Hepatocyte (in vitro differentiated cells): ENCODE measurements at regions not wholly inside any gene's neighbourhood (a gene's known extent, or its start where the extent isn't known, plus 50 kb on each side); places are given as distances from the start of the nearest gene placed in this dataset.

ENCODE experiments used
- DNase-seq: peaks from one replicate; pipeline ENCODE4 v3.0.0-alpha.2; 2016; ENCODE audit warnings: low spot score
- H2AFZ ChIP-seq: fragments of 200-600 bp; sonication (generic); 2 replicates; pipeline ENCODE4 v1.6.0; 2016; ENCODE audit warnings: antibody characterized with exemption, mild to moderate bottlenecking
- H3K27ac ChIP-seq: fragments of 200-600 bp; sonication (generic); 2 replicates; pipeline ENCODE4 v1.5.1; 2016; ENCODE audit warnings: mild to moderate bottlenecking
- H3K27me3 ChIP-seq: fragments of 200-600 bp; sonication (generic); 2 replicates; pipeline ENCODE4 v1.6.1; 2016
- H3K36me3 ChIP-seq: fragments of 200-600 bp; sonication (generic); replicated peaks from 2 replicates; pipeline ENCODE4 v1.5.1; 2016; ENCODE audit warnings: low read depth; ENCODE audit not compliant: insufficient read depth
- H3K4me1 ChIP-seq: fragments of 200-600 bp; sonication (generic); 2 replicates; pipeline ENCODE4 v1.5.1; 2016; ENCODE audit warnings: mild to moderate bottlenecking, moderate library complexity; ENCODE audit not compliant: insufficient read depth
- H3K4me2 ChIP-seq: fragments of 200-600 bp; sonication (generic); 2 replicates; pipeline ENCODE4 v1.6.0; 2016
- H3K4me3 ChIP-seq: fragments of 200-600 bp; sonication (generic); 2 replicates; pipeline ENCODE4 v1.5.1; 2016; ENCODE audit warnings: mild to moderate bottlenecking
- H3K79me2 ChIP-seq: fragments of 200-600 bp; sonication (generic); 2 replicates; pipeline ENCODE4 v1.6.0; 2017; ENCODE audit warnings: mild to moderate bottlenecking
- H3K9me2 ChIP-seq: fragments of 200-600 bp; sonication (generic); replicated peaks from 2 replicates; pipeline ENCODE4 v1.6.0; 2017; ENCODE audit warnings: mild to moderate bottlenecking; ENCODE audit not compliant: insufficient read depth
- H3K9me3 ChIP-seq: fragments of 200-600 bp; sonication (generic); 2 replicates; pipeline ENCODE4 v1.5.1; 2016; ENCODE audit warnings: low read depth, mild to moderate bottlenecking
- H4K20me1 ChIP-seq: fragments of 200-600 bp; sonication (generic); 2 replicates; pipeline ENCODE4 v1.6.0; 2016; ENCODE audit warnings: mild to moderate bottlenecking; ENCODE audit not compliant: insufficient read depth, poor library complexity, severe bottlenecking
- EZH2 ChIP-seq: fragments of 200-600 bp; sonication (generic); IDR thresholded peaks from 2 replicates; pipeline ENCODE4 v1.6.1; 2016; ENCODE audit warnings: antibody characterized with exemption, mild to moderate bottlenecking, borderline replicate concordance
- EZH2phosphoT487 ChIP-seq: fragments of 200-600 bp; sonication (generic); IDR thresholded peaks from one replicate; pipeline ENCODE4 v1.6.1; 2018; ENCODE audit warnings: antibody characterized with exemption, mild to moderate bottlenecking, low read depth, moderate library complexity; ENCODE audit not compliant: unreplicated experiment, severe bottlenecking
- WGBS: methylation state at CpG from one replicate; pipeline ENCODE4 v1.1.6; 2016; ENCODE audit warnings: low lambda C conversion rate; ENCODE audit errors: missing lambda C conversion rate; 5-methylcytosine and 5-hydroxymethylcytosine counted together
- TF ChIP-seq, protein P1 (sequence below): fragments of 200-600 bp; sonication (generic); IDR thresholded peaks from 2 replicates; pipeline ENCODE4 v1.5.1; 2016; ENCODE audit warnings: antibody characterized with exemption, mild to moderate bottlenecking; ENCODE audit not compliant: poor library complexity

- Histone ChIP-seq H3K36me3 (no peaks in the 10 kb centered on the region), H3K9me2 (no peaks in the 10 kb centered on the region), H3K4me1 (no peaks in the 10 kb centered on the region), H4K20me1 (no peaks in the 10 kb centered on the region), H3K4me2 (no peak overlapping the region), H2AFZ (no peak overlapping the region), H3K27ac (no peak overlapping the region), H3K4me3 (no peak overlapping the region), H3K27me3 (no peaks in the 10 kb centered on the region), H3K79me2 (no peaks in the 10 kb centered on the region), H3K9me3 (no peaks in the 10 kb centered on the region)
- 78% methylated on average over 5 of the region's 5 CpGs for WGBS
- TF ChIP-seq EZH2phosphoT487, result no peak
- TF ChIP-seq, protein P1, sequence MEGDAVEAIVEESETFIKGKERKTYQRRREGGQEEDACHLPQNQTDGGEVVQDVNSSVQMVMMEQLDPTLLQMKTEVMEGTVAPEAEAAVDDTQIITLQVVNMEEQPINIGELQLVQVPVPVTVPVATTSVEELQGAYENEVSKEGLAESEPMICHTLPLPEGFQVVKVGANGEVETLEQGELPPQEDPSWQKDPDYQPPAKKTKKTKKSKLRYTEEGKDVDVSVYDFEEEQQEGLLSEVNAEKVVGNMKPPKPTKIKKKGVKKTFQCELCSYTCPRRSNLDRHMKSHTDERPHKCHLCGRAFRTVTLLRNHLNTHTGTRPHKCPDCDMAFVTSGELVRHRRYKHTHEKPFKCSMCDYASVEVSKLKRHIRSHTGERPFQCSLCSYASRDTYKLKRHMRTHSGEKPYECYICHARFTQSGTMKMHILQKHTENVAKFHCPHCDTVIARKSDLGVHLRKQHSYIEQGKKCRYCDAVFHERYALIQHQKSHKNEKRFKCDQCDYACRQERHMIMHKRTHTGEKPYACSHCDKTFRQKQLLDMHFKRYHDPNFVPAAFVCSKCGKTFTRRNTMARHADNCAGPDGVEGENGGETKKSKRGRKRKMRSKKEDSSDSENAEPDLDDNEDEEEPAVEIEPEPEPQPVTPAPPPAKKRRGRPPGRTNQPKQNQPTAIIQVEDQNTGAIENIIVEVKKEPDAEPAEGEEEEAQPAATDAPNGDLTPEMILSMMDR, result no peak
- TF ChIP-seq EZH2, result no peak
- DNase-seq, result peak; percentile 18
These were observed 1144.5 kb downstream of the TUSC7 start for GRCh38 chr3:117853923-117854668.

- H3K4me2 ChIP-seq, result no peak overlapping the region
- H3K27ac ChIP-seq, result no peak overlapping the region
- H3K36me3 ChIP-seq, result no peaks in the 10 kb centered on the region
- no peaks in the 10 kb centered on the region for H3K79me2 ChIP-seq
- TF ChIP-seq, protein P1, result no peak
- TF ChIP-seq EZH2 (no peak), EZH2phosphoT487 (no peak)
- H3K9me3 ChIP-seq, result no peaks in the 10 kb centered on the region
- H2AFZ ChIP-seq, result no peak overlapping the region
- no peaks in the 10 kb centered on the region for H3K27me3 ChIP-seq
- no peaks in the 10 kb centered on the region for H4K20me1 ChIP-seq
- no peaks in the 10 kb centered on the region for H3K4me1 ChIP-seq
- DNase-seq, result no peak
- no peak overlapping the region for H3K4me3 ChIP-seq
- no peaks in the 10 kb centered on the region for H3K9me2 ChIP-seq
- 74% methylated on average over 1 of the region's 1 CpG for WGBS
These were observed 1146.8 kb downstream of the TUSC7 start for GRCh38 chr3:117856354-117856753.

DNA sequence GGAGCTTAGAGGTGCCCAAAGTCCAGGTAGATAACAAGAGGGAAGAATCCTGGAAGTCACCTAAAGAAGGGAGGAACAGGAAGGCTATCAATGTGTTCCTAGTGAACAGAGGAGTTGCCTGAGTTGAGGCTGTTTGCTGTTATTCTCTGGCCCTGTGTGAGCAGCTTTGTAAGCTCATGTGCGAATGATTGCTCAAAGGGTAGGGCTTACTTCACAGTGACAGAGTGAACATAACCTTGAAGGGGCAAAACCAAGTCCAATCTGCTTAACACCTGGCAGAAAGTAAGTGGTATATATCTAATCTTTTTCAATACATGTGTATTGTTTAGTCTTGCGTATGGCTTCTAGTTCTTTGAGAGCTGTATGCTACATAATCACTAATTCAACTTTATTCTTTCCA lies 1153.6 kb downstream of the TUSC7 start:
- DNase-seq, result no peak
- Histone ChIP-seq H3K9me3 (no peaks in the 10 kb centered on the region), H3K4me2 (no peak overlapping the region), H2AFZ (no peak overlapping the region), H3K9me2 (no peaks in the 10 kb centered on the region), H4K20me1 (no peaks in the 10 kb centered on the region), H3K36me3 (no peaks in the 10 kb centered on the region), H3K27ac (no peak overlapping the region), H3K4me3 (no peak overlapping the region), H3K27me3 (no peaks in the 10 kb centered on the region), H3K4me1 (no peaks in the 10 kb centered on the region), H3K79me2 (no peaks in the 10 kb centered on the region)
- WGBS, result 85% methylated on average over 2 of the region's 2 CpGs
- TF ChIP-seq, protein P1, result no peak
- TF ChIP-seq EZH2phosphoT487 (no peak), EZH2 (no peak)
